Suprapubic skin (tissue), 3 donors: ENCODE measurements at regions not wholly inside any gene's neighbourhood (a gene's known extent, or its start where the extent isn't known, plus 50 kb on each side); places are given as distances from the start of the nearest gene placed in this dataset.

ENCODE experiments used
- CTCF ChIP-seq, 2 donors: fragments of 200-600 bp in 1 of 2; fragments of 450-650 bp in 1 of 2; sonication (generic) in 1 of 2; IDR thresholded peaks; one replicate each; pipeline ENCODE4 v1.5.1; 2016 to 2019; ENCODE audit warnings: antibody characterized with exemption in 2 of 2, mild to moderate bottlenecking in 1 of 2, moderate library complexity in 1 of 2
- EP300 ChIP-seq: sonication (generic); formaldehyde crosslinking; IDR thresholded peaks from one replicate; pipeline ENCODE4 v1.6.1; 2017; ENCODE audit warnings: antibody characterized with exemption
- POLR2A ChIP-seq, 2 donors: fragments of 450-650 bp; IDR thresholded peaks; one replicate each; pipeline ENCODE4 v1.6.1; 2017; ENCODE audit warnings: antibody characterized with exemption in 2 of 2, mild to moderate bottlenecking in 2 of 2, moderate library complexity in 2 of 2

DNA sequence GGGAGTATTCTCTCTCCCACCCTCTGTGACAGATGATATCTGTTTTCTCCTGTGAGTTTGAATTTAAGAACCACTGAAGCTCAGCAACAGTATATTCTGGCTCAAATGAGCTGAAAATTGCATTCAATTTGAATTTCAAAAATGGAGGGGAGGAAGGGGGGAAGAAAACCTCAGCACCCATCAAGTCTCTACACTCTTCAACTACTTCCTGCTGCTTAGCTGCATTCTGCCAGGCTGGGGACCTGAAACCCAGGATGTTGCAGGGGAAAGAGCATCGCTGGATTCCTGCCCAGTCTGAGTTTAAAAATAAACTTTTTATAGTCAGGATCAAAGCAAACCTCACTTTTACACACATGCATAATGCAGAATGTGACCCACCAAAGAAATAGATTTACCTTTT is 214.3 kb upstream of the ESRRG start:
- TF ChIP-seq CTCF (IDR thresholded peaks at IDR 0.05) (no peak), POLR2A (IDR thresholded peaks at IDR 0.05) (no peak), EP300 (no peak)
